Endothelial cell of hepatic sinusoid (primary cell): ENCODE measurements at regions not wholly inside any gene's neighbourhood (a gene's known extent, or its start where the extent isn't known, plus 50 kb on each side); places are given as distances from the start of the nearest gene placed in this dataset.
"Not testable (repeated sequence)": the region's sequence is repeated elsewhere in the genome, so short reads cannot be mapped to it uniquely, and the experiment has no call there.

Experiments used
- in situ Hi-C: cut with HindIII; loops from 2 replicates; pipeline ENCODE4 v1.10.0; 2017; ENCODE audit warnings: low sequenced_read_pairs

- in situ Hi-C loops, result no loop called here
Measured at GRCh38 chr10:65041307-65041706, 1520.1 kb downstream of the REEP3 start.

- in situ Hi-C loops, result no loop called here
Measured at GRCh38 chr10:65042496-65042895, 1521.3 kb downstream of the REEP3 start.

- in situ Hi-C loops, result no loop called here
Measured at GRCh38 chr10:65046831-65047230, 1525.6 kb downstream of the REEP3 start.

GRCh38 chr10:65052111-65052510 is 1530.9 kb downstream of the REEP3 start:
- in situ Hi-C loops, result not testable (repeated sequence)

GRCh38 chr10:65053397-65053796 is 1532.2 kb downstream of the REEP3 start:
- in situ Hi-C loops, result not testable (repeated sequence)

GRCh38 chr10:65053831-65054351 is 1532.7 kb downstream of the REEP3 start:
- in situ Hi-C loops, result not testable (repeated sequence)

GRCh38 chr10:65054701-65055100 is 1533.5 kb downstream of the REEP3 start:
- in situ Hi-C loops, result not testable (repeated sequence)

- in situ Hi-C loops, result no loop called here
Measured at GRCh38 chr10:65065278-65065677, 1544.1 kb downstream of the REEP3 start.

- in situ Hi-C loops, result no loop called here
Measured at GRCh38 chr10:65083222-65083621, 1562.0 kb downstream of the REEP3 start.

GRCh38 chr10:65090991-65091390 is 1569.8 kb downstream of the REEP3 start:
- in situ Hi-C loops, result no loop called here

GRCh38 chr10:65100146-65100545 is 1578.9 kb downstream of the REEP3 start:
- in situ Hi-C loops, result no loop called here

GRCh38 chr10:65100881-65101280 is 1579.7 kb downstream of the REEP3 start:
- in situ Hi-C loops, result not testable (repeated sequence)

GRCh38 chr10:65110009-65110408 is 1588.8 kb downstream of the REEP3 start:
- in situ Hi-C loops, result no loop called here

GRCh38 chr10:65111059-65111458 is 1589.9 kb downstream of the REEP3 start:
- in situ Hi-C loops, result not testable (repeated sequence)

- in situ Hi-C loops, result no loop called here
Measured at GRCh38 chr10:65112573-65112972, 1591.4 kb downstream of the REEP3 start.

GRCh38 chr10:65123120-65123519 is 1601.9 kb downstream of the REEP3 start:
- in situ Hi-C loops, result no loop called here

- in situ Hi-C loops, result no loop called here
Measured at GRCh38 chr10:65125212-65125611, 1604.0 kb downstream of the REEP3 start.

- in situ Hi-C loops, result no loop called here
Measured at GRCh38 chr10:65126288-65126687, 1605.1 kb downstream of the REEP3 start.

GRCh38 chr10:65128277-65128676 is 1607.1 kb downstream of the REEP3 start:
- in situ Hi-C loops, result no loop called here

GRCh38 chr10:65130162-65130758 is 1609.1 kb downstream of the REEP3 start:
- in situ Hi-C loops, result no loop called here

GRCh38 chr10:65133652-65134051 is 1612.5 kb downstream of the REEP3 start:
- in situ Hi-C loops, result no loop called here

- in situ Hi-C loops, result no loop called here
Measured at GRCh38 chr10:65135508-65135907, 1614.3 kb downstream of the REEP3 start.
